ENCODE measurements at regions not wholly inside any gene's neighbourhood (a gene's known extent, or its start where the extent isn't known, plus 50 kb on each side); places are given as distances from the start of the nearest gene placed in this dataset.

DNA sequence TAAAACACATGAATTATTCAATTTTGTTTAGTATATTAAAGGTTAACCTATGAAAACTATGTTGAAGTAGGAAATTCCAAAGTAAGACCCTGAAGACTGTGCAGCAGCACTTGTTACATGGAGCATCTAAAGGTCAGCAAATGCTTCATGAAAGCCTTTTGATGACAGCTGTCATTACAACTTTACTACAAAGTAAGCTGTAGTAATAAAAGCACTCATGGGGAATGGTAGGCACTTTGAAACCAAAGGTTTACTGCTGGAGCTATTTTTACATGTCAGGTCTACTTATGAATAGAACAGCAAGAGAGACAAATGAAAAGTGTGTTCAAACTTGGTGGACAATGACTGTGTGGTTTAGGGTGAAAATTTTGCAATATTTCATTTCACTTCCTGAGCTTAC, 672.5 kb upstream of the PCDH20 start:
- DNase-seq: no peak

DNA sequence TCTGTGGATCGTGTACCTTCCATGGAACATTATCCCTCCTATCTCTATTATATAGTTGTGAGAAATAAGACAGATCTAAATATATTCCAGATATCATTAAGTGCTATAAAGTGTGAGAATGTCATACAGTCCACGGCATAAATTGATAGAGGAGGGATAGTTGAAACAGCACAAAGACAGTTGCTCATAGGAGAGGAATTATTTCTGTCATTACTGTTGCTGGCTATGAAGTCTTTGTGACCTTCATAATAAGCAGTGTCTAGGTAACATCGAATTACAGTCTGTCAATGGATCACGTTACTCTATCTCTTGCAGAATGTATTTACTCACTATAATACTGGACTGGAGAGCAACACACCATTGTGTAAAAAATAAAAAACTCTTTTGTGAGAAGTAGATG, 671.5 kb upstream of the PCDH20 start:
- DNase-seq: no peak

GRCh38 chr13:62085337-62086229, 669.9 kb upstream of the PCDH20 start:
- no peak for DNase-seq

- no peak for DNase-seq
These were observed 669.1 kb upstream of the PCDH20 start for GRCh38 chr13:62084728-62085127.

- DNase-seq: no peak
These were observed 652.2 kb upstream of the PCDH20 start for GRCh38 chr13:62067821-62068220.

DNA sequence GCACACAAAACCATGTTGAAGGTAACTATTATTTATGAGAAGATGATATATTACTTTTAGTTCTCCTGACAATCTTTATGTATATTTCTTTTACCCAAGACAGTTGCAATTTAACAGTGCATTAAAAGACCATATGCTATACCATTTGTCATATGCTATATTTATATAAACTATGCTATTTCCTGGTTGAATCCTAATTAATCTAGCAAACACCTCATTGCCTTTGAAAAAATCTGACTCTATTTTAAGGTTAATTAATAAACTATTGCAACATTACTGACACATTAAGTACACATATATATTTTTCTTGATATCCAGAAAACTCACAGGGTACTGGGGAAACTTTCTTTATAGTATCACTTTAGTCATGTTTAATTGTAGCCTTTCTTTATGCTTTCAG, 649.4 kb upstream of the PCDH20 start:
- DNase-seq: no peak

- no peak for DNase-seq
These were observed 646.1 kb upstream of the PCDH20 start for GRCh38 chr13:62061751-62062150.

DNA sequence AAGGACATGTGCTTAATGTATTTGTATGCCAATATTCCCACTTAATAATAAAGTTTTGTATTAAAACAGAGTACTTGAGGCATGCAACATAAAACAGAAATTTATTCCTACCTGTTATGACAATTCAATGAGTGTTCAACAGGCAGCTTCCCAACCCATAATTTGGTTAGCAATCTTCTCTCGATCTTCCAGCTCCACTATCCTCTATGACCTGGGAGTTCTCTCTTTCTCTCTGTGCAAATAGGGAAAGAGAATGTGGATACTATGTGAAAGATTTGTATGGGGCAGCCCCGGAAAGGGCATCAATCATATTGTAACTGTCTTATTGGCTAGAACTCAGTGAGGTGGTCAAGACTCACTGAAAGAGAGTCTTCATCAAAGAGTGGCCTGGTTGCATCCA, 644.9 kb upstream of the PCDH20 start:
- DNase-seq: no peak

GRCh38 chr13:62057286-62057685, 641.6 kb upstream of the PCDH20 start:
- no peak for DNase-seq

GRCh38 chr13:62049992-62050391, 634.3 kb upstream of the PCDH20 start:
- no peak for DNase-seq

DNA sequence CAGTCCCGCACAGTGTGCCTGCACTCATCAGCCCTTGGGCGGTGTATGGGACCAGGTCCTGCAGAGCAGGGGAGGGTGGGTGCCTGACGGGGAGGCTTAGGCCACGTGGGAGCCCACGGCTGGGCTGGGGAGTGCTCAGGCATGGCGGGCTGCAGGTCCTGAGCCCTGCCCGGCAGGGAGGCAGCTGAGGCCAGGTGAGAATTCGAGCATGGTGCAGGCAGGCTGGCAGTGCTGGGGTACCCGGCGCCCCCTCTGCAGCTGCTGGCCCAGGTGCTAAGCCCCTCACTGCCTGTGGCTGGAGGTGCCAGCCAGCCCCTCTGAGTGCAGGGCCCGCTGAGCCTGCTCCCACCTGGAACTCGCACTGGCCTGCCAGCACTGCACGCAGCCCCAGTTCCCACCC, 630.9 kb upstream of the PCDH20 start:
- no peak for DNase-seq

GRCh38 chr13:62043600-62043999, 628.0 kb upstream of the PCDH20 start:
- no peak for DNase-seq

DNA sequence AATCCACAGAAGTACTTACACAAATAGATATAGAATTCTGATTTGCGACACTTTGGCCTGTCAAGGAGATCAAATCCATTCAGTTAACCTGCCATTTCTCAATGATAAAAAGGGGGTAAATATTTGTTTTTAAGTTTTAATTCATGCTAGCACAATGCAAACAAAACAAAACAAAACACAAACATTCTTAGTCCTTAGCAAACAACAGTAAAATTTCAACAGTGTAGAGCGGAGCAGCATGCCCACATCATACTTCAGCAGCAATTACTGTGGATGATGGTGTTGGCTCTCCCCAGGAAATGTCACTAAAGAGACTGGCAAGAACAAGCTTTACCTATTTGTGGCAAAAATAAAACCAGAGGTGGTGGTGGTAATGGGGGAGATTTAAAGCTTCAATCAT, 625.2 kb upstream of the PCDH20 start:
- DNase-seq: no peak

DNA sequence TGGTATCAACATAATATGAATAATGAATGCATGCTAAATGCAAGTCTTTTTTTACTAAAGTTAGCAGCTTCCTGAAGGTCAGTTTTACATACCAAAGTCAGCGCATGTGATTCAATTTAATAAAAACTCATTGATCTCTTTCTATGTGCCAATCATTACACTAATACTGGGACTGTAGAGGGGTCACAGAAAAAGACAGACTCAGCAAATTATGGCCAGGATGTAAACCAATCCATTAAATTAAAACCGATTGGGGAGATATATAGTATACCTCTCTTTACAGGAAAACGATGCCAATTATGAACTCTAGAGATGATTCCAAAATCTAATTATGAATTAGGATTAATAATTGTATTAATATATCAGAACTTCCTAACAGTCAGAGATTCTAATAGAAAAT, 624.4 kb upstream of the PCDH20 start:
- DNase-seq: no peak

DNA sequence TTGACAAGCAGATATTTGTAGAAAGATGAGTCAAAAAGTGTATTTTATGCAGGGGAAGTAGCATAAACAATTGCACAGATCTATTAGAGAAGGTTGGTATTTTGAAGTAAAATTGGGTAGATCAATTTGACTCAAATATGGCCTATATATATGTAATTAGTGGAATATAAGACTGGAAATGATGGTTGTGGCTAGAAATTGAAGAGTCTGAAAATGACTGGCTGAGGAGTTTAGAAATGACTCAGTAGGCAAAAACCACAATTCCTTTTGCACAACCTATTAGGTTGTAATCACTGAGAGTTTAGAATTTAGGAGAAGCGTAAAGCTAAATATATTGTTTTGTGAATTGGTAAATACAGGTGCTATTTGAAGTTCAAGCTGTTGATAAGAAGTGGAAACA, 622.6 kb upstream of the PCDH20 start:
- no peak for DNase-seq

- no peak for DNase-seq
These were observed 620.3 kb upstream of the PCDH20 start for GRCh38 chr13:62035981-62036380.

GRCh38 chr13:62033934-62034333, 618.3 kb upstream of the PCDH20 start:
- no peak for DNase-seq

- DNase-seq: no peak
These were observed 606.7 kb upstream of the PCDH20 start for GRCh38 chr13:62022369-62022768.

GRCh38 chr13:62019858-62020257, 604.2 kb upstream of the PCDH20 start:
- no peak for DNase-seq

GRCh38 chr13:62014299-62014698, 598.6 kb upstream of the PCDH20 start:
- DNase-seq: no peak

- no peak for DNase-seq
These were observed 587.8 kb upstream of the PCDH20 start for GRCh38 chr13:62003452-62003851.

DNA sequence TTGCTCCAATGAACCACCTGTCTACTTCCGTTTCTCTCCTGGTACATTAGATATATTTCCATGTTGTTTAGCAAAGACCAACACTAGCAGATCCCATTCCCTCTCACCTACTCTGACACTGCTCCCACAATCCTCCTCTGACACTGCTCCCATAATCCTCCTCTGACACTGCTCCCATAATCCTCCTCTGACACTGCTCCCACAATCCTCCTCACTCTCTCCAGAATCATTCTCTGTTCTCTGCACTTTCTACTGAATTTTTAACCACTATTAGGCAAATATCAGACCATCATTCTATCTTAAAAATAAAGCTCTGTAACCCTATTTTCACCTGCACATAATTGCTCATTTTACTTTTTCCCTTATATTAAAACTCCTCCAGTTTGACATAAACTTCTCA, 578.5 kb upstream of the PCDH20 start:
- no peak for DNase-seq

GRCh38 chr13:61989978-61990377, 574.3 kb upstream of the PCDH20 start:
- no peak for DNase-seq

DNA sequence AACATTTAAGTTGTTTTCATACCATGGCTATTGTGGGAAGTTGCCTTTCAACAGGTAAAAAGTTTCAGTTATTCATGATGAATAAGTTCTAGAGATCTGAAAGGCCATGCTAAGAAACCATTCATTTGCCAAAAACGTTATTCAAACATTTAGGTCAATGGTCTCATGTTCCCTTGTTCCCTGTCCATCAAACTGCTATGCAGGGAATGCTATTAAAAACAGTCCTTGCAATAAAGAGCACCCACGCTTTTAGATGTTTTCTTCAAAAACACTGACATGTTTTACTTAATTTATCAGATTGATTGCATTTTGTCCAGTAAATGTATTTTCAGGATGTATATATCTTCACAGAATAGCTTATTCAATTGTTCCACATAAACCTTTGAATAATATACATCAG, 573.2 kb upstream of the PCDH20 start:
- no peak for DNase-seq

- no peak for DNase-seq
These were observed 559.4 kb upstream of the PCDH20 start for GRCh38 chr13:61975001-61975400.

All from NCI-H446 treated with DMSO at 0.1 percent for 48 hours (cell line).